WERI-Rb-1 (cell line): ENCODE measurements at regions not wholly inside any gene's neighbourhood (a gene's known extent, or its start where the extent isn't known, plus 50 kb on each side); places are given as distances from the start of the nearest gene placed in this dataset.

ENCODE experiments used
- DNase-seq: peaks from one replicate; pipeline ENCODE4 v3.0.0-alpha.2; 2020
- H3K27ac ChIP-seq: fragments of 250-450 bp; sonication (Bioruptor Pico); 2 replicates; pipeline ENCODE4 v1.5.1; 2020; ENCODE audit warnings: mild to moderate bottlenecking, moderate library complexity
- H3K27me3 ChIP-seq: fragments of 250-450 bp; sonication (Bioruptor Pico); 2 replicates; pipeline ENCODE4 v1.5.1; 2021; ENCODE audit warnings: mild to moderate bottlenecking, low read depth, moderate library complexity; ENCODE audit not compliant: insufficient read depth, severe bottlenecking
- H3K36me3 ChIP-seq: fragments of 250-450 bp; sonication (Bioruptor Pico); 2 replicates; pipeline ENCODE4 v1.5.1; 2020; ENCODE audit warnings: mild to moderate bottlenecking, moderate library complexity
- H3K4me3 ChIP-seq: 2 replicates; pipeline ENCODE4 v1.5.1; 2011; ENCODE audit warnings: low read depth, mild to moderate bottlenecking, control low read depth, low read length
- H3K9me3 ChIP-seq: fragments of 250-450 bp; sonication (Bioruptor Pico); 2 replicates; pipeline ENCODE4 v1.5.1; 2021; ENCODE audit warnings: mild to moderate bottlenecking, moderate library complexity; ENCODE audit not compliant: severe bottlenecking
- TF ChIP-seq, protein P1 (sequence below): IDR thresholded peaks from 2 replicates; pipeline ENCODE4 v1.5.1; 2011; ENCODE audit warnings: low read depth, mild to moderate bottlenecking, control low read depth, inconsistent platforms, low read length

- peaks cover 97% of the 10 kb centered on the region for H3K27me3 ChIP-seq
- DNase-seq: no peak
These were observed 169.1 kb upstream of the SOX1 start for GRCh38 chr13:111897846-111898215.

GRCh38 chr13:111898956-111899713 lies 167.8 kb upstream of the SOX1 start:
- no peak overlapping the region for H3K27ac ChIP-seq
- no peaks in the 10 kb centered on the region for H3K36me3 ChIP-seq
- TF ChIP-seq, protein P1, sequence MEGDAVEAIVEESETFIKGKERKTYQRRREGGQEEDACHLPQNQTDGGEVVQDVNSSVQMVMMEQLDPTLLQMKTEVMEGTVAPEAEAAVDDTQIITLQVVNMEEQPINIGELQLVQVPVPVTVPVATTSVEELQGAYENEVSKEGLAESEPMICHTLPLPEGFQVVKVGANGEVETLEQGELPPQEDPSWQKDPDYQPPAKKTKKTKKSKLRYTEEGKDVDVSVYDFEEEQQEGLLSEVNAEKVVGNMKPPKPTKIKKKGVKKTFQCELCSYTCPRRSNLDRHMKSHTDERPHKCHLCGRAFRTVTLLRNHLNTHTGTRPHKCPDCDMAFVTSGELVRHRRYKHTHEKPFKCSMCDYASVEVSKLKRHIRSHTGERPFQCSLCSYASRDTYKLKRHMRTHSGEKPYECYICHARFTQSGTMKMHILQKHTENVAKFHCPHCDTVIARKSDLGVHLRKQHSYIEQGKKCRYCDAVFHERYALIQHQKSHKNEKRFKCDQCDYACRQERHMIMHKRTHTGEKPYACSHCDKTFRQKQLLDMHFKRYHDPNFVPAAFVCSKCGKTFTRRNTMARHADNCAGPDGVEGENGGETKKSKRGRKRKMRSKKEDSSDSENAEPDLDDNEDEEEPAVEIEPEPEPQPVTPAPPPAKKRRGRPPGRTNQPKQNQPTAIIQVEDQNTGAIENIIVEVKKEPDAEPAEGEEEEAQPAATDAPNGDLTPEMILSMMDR: no peak
- DNase-seq: no peak
- peaks cover 94% of the 10 kb centered on the region for H3K27me3 ChIP-seq
- H3K4me3 ChIP-seq: no peak overlapping the region
- peaks cover 24% of the 10 kb centered on the region for H3K9me3 ChIP-seq

More at GRCh38 chr13:111897846-111898215, 169.1 kb upstream of the SOX1 start:
- Histone ChIP-seq H3K36me3 (no peaks in the 10 kb centered on the region), H3K9me3 (peaks cover 35% of the 10 kb centered on the region), H3K4me3 (no peak overlapping the region), H3K27ac (no peak overlapping the region)
- TF ChIP-seq, protein P1: no peak

DNA sequence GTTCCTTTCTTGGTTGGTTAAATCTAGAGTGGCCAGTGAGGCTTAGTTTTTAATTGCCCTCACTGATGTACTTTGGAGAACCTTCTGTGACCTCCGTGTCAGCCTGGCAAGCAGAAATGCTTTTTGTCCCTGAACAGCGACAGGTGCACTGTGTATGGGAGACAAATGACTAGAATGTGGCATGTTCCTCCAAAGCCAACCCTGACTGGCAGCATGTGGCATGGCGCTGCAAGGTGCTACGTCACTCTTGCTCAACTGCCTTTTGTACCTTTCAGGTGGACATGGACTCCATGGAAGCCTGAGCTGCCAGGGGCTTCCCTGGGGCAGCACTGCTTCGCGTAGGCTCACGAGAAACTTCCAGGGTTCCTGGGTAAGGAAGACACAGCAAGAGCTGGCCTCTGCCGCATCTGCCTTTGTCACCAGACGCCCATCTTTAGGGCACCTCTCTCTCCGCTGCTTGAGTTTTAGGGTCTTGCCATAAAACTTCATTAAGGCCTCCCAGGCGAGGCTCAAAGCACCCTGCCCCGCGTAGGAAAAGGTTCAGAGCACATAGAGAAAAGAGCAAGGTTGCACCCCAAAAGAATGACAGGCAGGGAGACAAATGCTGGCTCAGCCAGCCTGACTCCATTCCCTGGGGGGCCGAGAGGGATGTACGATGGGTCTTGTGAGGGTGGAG lies 167.1 kb upstream of the SOX1 start:
- DNase-seq: no peak
- Histone ChIP-seq H3K9me3 (peaks cover 24% of the 10 kb centered on the region), H3K4me3 (no peak overlapping the region), H3K27ac (no peak overlapping the region), H3K36me3 (no peaks in the 10 kb centered on the region), H3K27me3 (peaks cover 94% of the 10 kb centered on the region)
- TF ChIP-seq, protein P1: no peak

- Histone ChIP-seq H3K27me3 (peaks cover 92% of the 10 kb centered on the region), H3K36me3 (no peaks in the 10 kb centered on the region), H3K4me3 (no peak overlapping the region), H3K9me3 (peaks cover 20% of the 10 kb centered on the region), H3K27ac (no peak overlapping the region)
- DNase-seq: no peak
- TF ChIP-seq, protein P1: no peak
These were observed 166.4 kb upstream of the SOX1 start for GRCh38 chr13:111900390-111901131.

DNA sequence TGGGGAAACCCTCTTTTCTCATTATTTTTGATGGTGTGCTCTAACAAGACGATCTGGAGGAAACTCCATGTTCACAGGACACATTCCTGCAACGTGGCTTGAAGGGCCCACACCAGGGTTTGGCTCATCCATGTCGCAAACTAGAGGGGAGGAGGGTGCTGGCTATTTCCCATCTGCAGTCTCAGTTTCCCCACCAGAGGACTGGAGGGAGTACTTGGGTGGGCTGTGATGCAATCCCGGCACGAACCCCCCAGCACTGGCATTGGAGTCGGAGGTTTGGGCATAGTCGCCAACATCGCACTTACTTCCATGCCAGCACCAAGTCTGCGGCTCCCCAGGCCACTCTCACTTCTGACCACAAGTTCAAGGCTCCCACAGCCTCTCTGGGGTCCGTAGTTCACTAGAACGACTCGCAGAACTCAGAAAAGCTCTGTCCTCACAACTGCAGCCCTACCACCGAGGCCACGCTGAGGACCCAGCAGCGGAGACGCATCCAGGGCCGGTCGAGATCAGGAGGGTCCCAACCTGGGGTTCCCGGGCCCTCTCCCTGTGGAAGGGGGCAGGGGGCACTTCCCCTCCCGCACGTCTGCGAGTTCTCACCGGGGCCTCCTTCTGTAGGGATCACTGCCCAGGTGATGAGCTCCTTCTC lies 165.6 kb upstream of the SOX1 start:
- Histone ChIP-seq H3K9me3 (peaks cover 21% of the 10 kb centered on the region), H3K36me3 (no peaks in the 10 kb centered on the region), H3K27ac (no peak overlapping the region), H3K4me3 (no peak overlapping the region), H3K27me3 (peaks cover 90% of the 10 kb centered on the region)
- TF ChIP-seq, protein P1: no peak
- no peak for DNase-seq
